ENCODE measurements at regions not wholly inside any gene's neighbourhood (a gene's known extent, or its start where the extent isn't known, plus 50 kb on each side); places are given as distances from the start of the nearest gene placed in this dataset.
A peak's percentile ranks its signal among the peaks of the same experiment; 100 is the strongest.

DNA sequence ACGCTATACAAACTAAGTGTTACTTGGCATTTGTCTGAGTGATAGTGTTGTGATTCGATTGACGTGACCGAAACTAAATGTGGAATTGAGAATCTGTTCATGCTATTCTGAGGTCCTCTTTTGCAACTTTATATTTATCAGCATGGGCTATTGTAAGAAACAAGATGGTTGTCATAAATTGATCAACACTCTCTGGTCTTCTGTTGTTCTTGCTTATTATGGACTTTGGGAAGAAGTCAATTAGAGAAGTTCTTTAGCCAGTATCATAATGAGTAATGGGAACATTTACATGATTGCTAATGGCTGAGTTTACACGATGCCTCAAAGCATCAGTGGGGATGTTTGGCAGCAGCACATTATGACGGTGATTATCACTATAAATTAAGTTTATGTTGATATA lies 195.0 kb downstream of the CD83 start:
- H3K4me3 ChIP-seq, result no peak overlapping the region
- 84 to 85% methylated on average over 6 of the region's 6 CpGs for WGBS, 2 donors
- H3K27ac ChIP-seq, result no peak overlapping the region
- H3K27me3 ChIP-seq, result no peaks in the 10 kb centered on the region
- no peak for DNase-seq
- H3K9me3 ChIP-seq, result no peaks in the 10 kb centered on the region
- intact Hi-C loops (cut with DNase I; ENCODE audit: low total_unique reads), result no loop called here
- no peaks in the 10 kb centered on the region for H3K4me1 ChIP-seq
- H3K36me3 ChIP-seq (ENCODE audit: low read depth, missing control alignments), result no peaks in the 10 kb centered on the region
- TF ChIP-seq POLR2A (IDR thresholded peaks at IDR 0.05), result no peak

DNA sequence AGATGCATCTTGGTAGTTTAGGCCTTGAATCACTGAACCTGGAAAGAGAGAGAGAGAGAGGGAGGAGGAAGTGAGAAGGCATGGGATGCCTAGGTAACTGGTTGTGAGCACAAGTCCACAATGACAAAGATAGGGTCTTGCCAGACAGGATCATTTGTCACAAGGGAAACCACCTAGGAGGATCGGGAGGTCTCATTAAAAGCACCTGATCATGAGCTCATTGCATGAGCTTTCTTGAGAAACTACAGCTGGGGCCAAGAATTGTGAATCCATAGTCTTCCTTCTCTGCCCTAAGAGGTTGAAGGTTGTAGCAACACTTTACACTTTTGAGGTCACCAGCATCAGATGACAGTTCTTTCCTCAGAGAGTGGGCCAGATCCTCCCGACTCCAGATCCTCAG lies 195.7 kb downstream of the CD83 start:
- Histone ChIP-seq H3K9me3 (no peaks in the 10 kb centered on the region), H3K27me3 (no peaks in the 10 kb centered on the region), H3K4me1 (no peaks in the 10 kb centered on the region), H3K27ac (no peak overlapping the region), H3K36me3 (ENCODE audit: low read depth, missing control alignments) (no peaks in the 10 kb centered on the region), H3K4me3 (no peak overlapping the region)
- DNase-seq, result no peak
- 91% methylated on average over 2 of the region's 2 CpGs for WGBS, 2 donors
- intact Hi-C loops (cut with DNase I; ENCODE audit: low total_unique reads), result no loop called here
- no peak for TF ChIP-seq CTCF (IDR thresholded peaks at IDR 0.05)
- TF ChIP-seq POLR2A (IDR thresholded peaks at IDR 0.05), result no peak

GRCh38 chr6:14315353-14315752 lies 197.8 kb downstream of the CD83 start:
- Histone ChIP-seq H3K27me3 (no peaks in the 10 kb centered on the region), H3K36me3 (ENCODE audit: low read depth, missing control alignments) (no peaks in the 10 kb centered on the region), H3K9me3 (no peaks in the 10 kb centered on the region), H3K4me1 (no peaks in the 10 kb centered on the region), H3K27ac (no peak overlapping the region), H3K4me3 (no peak overlapping the region)
- no peak for DNase-seq
- no peak for TF ChIP-seq POLR2A (IDR thresholded peaks at IDR 0.05)
- intact Hi-C loops (cut with DNase I; ENCODE audit: low total_unique reads), result no loop called here

- WGBS, 2 donors, result 58 to 68% methylated on average over 10 of the region's 10 CpGs
- TF ChIP-seq CTCF (IDR thresholded peaks at IDR 0.05) (no peak), POLR2A (IDR thresholded peaks at IDR 0.05) (no peak)
- no peaks in the 10 kb centered on the region for H3K36me3 ChIP-seq (ENCODE audit: low read depth, missing control alignments)
- H3K27ac ChIP-seq, result no peak overlapping the region
- intact Hi-C loops (cut with DNase I; ENCODE audit: low total_unique reads), result no loop called here
- H3K4me3 ChIP-seq, result no peak overlapping the region
- no peaks in the 10 kb centered on the region for H3K27me3 ChIP-seq
- DNase-seq, result no peak
- H3K4me1 ChIP-seq, result no peaks in the 10 kb centered on the region
- no peaks in the 10 kb centered on the region for H3K9me3 ChIP-seq
These were observed 199.2 kb downstream of the CD83 start for GRCh38 chr6:14316651-14317386.

DNA sequence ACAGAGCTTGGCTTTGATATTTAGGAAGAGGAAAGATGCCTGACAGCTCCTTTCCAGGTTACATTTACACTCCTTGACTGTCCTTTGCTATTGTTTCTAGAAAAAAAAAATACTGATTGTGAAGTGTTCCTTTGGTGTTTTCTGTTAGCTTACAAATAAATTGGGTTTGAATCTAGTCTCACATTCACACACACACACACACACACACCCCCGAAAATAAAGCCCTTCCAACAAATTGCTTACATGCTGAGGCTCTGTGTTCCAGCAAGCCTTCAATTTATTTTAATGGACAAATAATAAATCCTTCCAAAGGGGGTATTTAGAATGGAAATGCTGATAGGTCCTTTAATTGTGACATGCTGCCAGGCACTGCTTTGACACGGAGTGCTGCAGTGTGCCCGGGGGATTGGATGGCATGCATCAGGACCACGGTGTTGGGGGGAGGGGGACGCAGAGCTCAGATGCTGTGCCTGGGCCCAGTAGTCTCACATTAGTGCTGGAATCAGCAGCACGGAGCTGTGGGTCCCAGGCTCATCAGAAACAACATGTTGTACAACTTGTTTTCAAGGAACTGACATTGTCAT lies 199.9 kb downstream of the CD83 start:
- intact Hi-C loops (cut with DNase I; ENCODE audit: low total_unique reads), result no loop called here
- no peak for TF ChIP-seq CTCF (IDR thresholded peaks at IDR 0.05)
- no peak for TF ChIP-seq POLR2A (IDR thresholded peaks at IDR 0.05)
- no peaks in the 10 kb centered on the region for H3K27me3 ChIP-seq
- H3K4me1 ChIP-seq, result no peaks in the 10 kb centered on the region
- no peaks in the 10 kb centered on the region for H3K9me3 ChIP-seq
- no peaks in the 10 kb centered on the region for H3K36me3 ChIP-seq (ENCODE audit: low read depth, missing control alignments)
- H3K4me3 ChIP-seq, result no peak overlapping the region
- DNase-seq, result no peak
- no peak overlapping the region for H3K27ac ChIP-seq
- WGBS, 2 donors, result 85 to 94% methylated on average over 5 to 6 of the region's 6 CpGs

DNA sequence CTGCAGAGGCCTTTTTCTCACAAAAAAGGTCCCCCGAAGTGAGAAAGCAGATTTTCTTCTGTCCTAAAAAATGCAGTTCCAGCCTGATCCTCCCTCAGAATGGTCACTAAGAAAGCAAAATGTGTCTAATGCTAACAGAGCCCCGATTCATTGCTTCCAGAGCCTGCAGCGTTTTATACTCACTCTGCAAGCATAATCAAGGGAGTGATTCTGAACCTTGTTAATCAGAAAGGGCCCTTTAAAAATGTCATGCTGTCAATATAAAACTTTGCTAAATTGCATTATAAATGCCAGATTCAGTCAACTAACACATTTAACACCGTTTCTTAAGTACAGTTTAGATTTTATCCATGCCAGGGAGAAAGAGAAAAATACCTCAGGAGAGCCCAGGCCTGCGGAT lies 202.8 kb downstream of the CD83 start:
- no peak for TF ChIP-seq POLR2A (IDR thresholded peaks at IDR 0.05)
- TF ChIP-seq CTCF (IDR thresholded peaks at IDR 0.05), result no peak
- Histone ChIP-seq H3K27ac (no peak overlapping the region), H3K4me3 (no peak overlapping the region), H3K27me3 (no peaks in the 10 kb centered on the region), H3K9me3 (no peaks in the 10 kb centered on the region), H3K36me3 (ENCODE audit: low read depth, missing control alignments) (no peaks in the 10 kb centered on the region), H3K4me1 (no peaks in the 10 kb centered on the region)
- 66 to 69% methylated on average over 5 of the region's 5 CpGs for WGBS, 2 donors
- DNase-seq, result peak; percentile 26
- intact Hi-C loops (cut with DNase I; ENCODE audit: low total_unique reads), result no loop called here
